HUES48 (cell line): ENCODE measurements at regions not wholly inside any gene's neighbourhood (a gene's known extent, or its start where the extent isn't known, plus 50 kb on each side); places are given as distances from the start of the nearest gene placed in this dataset.

Experiments used
- H3K27ac ChIP-seq: one replicate; pipeline ENCODE4 v1.7.0; 2013; ENCODE audit warnings: low read depth, low read length, inconsistent platforms
- H3K27me3 ChIP-seq: 2 replicates; pipeline ENCODE4 v1.6.1; 2013; ENCODE audit warnings: mild to moderate bottlenecking, low read length; ENCODE audit not compliant: control insufficient read depth, insufficient read depth
- H3K36me3 ChIP-seq: 2 replicates; pipeline ENCODE4 v1.6.1; 2013; ENCODE audit warnings: low read length; ENCODE audit not compliant: control insufficient read depth, insufficient read depth
- H3K4me1 ChIP-seq: 2 replicates; pipeline ENCODE4 v1.6.1; 2013; ENCODE audit warnings: mild to moderate bottlenecking, low read length; ENCODE audit not compliant: control insufficient read depth, insufficient read depth
- H3K4me3 ChIP-seq: 2 replicates; pipeline ENCODE4 v1.5.1; 2013; ENCODE audit warnings: mild to moderate bottlenecking, low read depth, low read length
- H3K9ac ChIP-seq: 2 replicates; pipeline ENCODE4 v1.6.1; 2013; ENCODE audit warnings: mild to moderate bottlenecking, low read depth, low read length, moderate library complexity
- H3K9me3 ChIP-seq: 2 replicates; pipeline ENCODE4 v1.6.1; 2013; ENCODE audit warnings: low read length; ENCODE audit not compliant: control insufficient read depth, insufficient read depth

GRCh38 chr2:71786291-71787107 lies 333.1 kb downstream of the DYSF start:
- Histone ChIP-seq H3K4me3 (no peak overlapping the region), H3K27me3 (no peaks in the 10 kb centered on the region), H3K4me1 (no peaks in the 10 kb centered on the region), H3K27ac (no peak overlapping the region), H3K36me3 (no peaks in the 10 kb centered on the region), H3K9me3 (no peaks in the 10 kb centered on the region), H3K9ac (no peak overlapping the region)

- Histone ChIP-seq H3K9ac (no peak overlapping the region), H3K4me1 (no peaks in the 10 kb centered on the region), H3K27me3 (no peaks in the 10 kb centered on the region), H3K27ac (no peak overlapping the region), H3K36me3 (no peaks in the 10 kb centered on the region), H3K9me3 (no peaks in the 10 kb centered on the region), H3K4me3 (no peak overlapping the region)
Observed at GRCh38 chr2:71785516-71785981, 332.2 kb downstream of the DYSF start.

- Histone ChIP-seq H3K27ac (no peak overlapping the region), H3K9me3 (no peaks in the 10 kb centered on the region), H3K36me3 (no peaks in the 10 kb centered on the region), H3K9ac (no peak overlapping the region), H3K4me1 (no peaks in the 10 kb centered on the region), H3K27me3 (no peaks in the 10 kb centered on the region), H3K4me3 (no peak overlapping the region)
Observed at GRCh38 chr2:71784734-71785511, 331.6 kb downstream of the DYSF start.

GRCh38 chr2:71783815-71784214 lies 330.5 kb downstream of the DYSF start:
- Histone ChIP-seq H3K9ac (no peak overlapping the region), H3K36me3 (no peaks in the 10 kb centered on the region), H3K4me3 (no peak overlapping the region), H3K27me3 (no peaks in the 10 kb centered on the region), H3K27ac (no peak overlapping the region), H3K9me3 (no peaks in the 10 kb centered on the region), H3K4me1 (no peaks in the 10 kb centered on the region)

DNA sequence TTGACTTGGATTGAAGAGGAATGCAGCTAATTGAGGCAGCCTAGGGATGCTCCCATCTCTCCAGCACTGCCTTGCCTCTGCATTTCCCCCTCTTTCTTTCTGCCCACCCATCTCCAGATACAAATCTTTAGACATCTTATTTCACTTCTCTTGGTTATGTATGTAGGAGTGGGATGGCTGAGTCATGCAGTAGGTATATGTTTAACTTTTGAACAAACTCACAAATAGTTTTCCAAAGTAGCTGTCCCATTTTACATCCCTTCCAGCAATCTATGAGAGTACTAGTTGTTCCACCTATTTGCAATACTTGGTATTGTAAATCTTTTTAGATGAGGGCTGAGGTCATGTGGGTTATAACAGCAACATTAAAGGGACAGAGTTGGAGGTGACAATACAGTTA lies 329.9 kb downstream of the DYSF start:
- H3K27me3 ChIP-seq: no peaks in the 10 kb centered on the region

DNA sequence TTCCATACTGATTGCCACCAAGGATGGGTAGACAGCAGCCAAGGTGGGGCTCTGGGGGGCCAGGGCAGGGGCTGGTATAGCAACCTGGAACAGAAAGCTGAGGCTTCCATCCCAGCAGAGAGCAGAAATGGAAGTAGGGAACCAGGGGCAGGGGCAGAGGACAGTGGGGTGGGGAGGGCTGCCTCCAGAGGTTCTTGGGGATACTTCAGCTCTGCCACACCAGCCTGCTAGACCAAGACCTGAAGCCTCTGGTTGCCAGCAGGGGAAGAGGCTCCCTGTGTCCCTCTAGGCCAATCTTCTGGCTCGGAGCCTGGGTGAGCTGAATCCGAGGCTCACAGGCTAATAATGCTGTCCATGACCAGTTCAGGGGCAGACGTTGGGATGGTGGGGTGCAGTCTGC lies 329.0 kb downstream of the DYSF start:
- Histone ChIP-seq H3K4me1 (no peaks in the 10 kb centered on the region), H3K4me3 (no peak overlapping the region), H3K27ac (no peak overlapping the region)

More for the DNA sequence above, 329.9 kb downstream of the DYSF start:
- Histone ChIP-seq H3K9ac (no peak overlapping the region), H3K4me1 (no peaks in the 10 kb centered on the region), H3K36me3 (no peaks in the 10 kb centered on the region), H3K9me3 (no peaks in the 10 kb centered on the region), H3K27ac (no peak overlapping the region), H3K4me3 (no peak overlapping the region)

GRCh38 chr2:71781695-71782228 lies 328.4 kb downstream of the DYSF start:
- Histone ChIP-seq H3K4me3 (no peak overlapping the region), H3K27me3 (no peaks in the 10 kb centered on the region), H3K9ac (no peak overlapping the region), H3K4me1 (no peaks in the 10 kb centered on the region), H3K9me3 (no peaks in the 10 kb centered on the region), H3K36me3 (no peaks in the 10 kb centered on the region), H3K27ac (no peak overlapping the region)

More for the DNA sequence above, 329.0 kb downstream of the DYSF start:
- Histone ChIP-seq H3K36me3 (no peaks in the 10 kb centered on the region), H3K9ac (no peak overlapping the region), H3K9me3 (no peaks in the 10 kb centered on the region), H3K27me3 (no peaks in the 10 kb centered on the region)

GRCh38 chr2:71780162-71780561 lies 326.8 kb downstream of the DYSF start:
- Histone ChIP-seq H3K27ac (no peak overlapping the region), H3K9ac (no peak overlapping the region), H3K4me3 (no peak overlapping the region)

DNA sequence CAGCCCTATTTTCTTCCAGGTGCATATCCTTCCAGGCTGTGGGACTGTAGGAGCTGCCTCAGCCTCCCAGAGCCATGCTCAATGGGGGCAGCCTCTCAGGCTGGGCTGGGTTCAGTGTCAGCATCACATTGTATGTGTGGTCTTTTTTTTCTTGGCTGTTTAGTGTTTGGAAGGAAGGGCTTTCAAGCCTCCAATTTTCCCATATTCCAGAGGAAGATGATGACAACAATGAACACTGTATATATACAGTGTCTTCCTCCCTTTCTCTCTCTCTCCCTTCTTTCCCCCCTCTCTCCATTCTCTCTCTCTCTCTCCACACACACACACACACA lies 326.4 kb downstream of the DYSF start:
- Histone ChIP-seq H3K4me3 (no peak overlapping the region), H3K36me3 (no peaks in the 10 kb centered on the region), H3K4me1 (no peaks in the 10 kb centered on the region), H3K9ac (no peak overlapping the region), H3K27ac (no peak overlapping the region), H3K27me3 (no peaks in the 10 kb centered on the region), H3K9me3 (no peaks in the 10 kb centered on the region)

More at GRCh38 chr2:71780162-71780561, 326.8 kb downstream of the DYSF start:
- Histone ChIP-seq H3K4me1 (no peaks in the 10 kb centered on the region), H3K36me3 (no peaks in the 10 kb centered on the region), H3K9me3 (no peaks in the 10 kb centered on the region), H3K27me3 (no peaks in the 10 kb centered on the region)

- Histone ChIP-seq H3K4me3 (no peak overlapping the region), H3K36me3 (no peaks in the 10 kb centered on the region), H3K9ac (no peak overlapping the region), H3K4me1 (no peaks in the 10 kb centered on the region), H3K27me3 (no peaks in the 10 kb centered on the region), H3K27ac (no peak overlapping the region), H3K9me3 (no peaks in the 10 kb centered on the region)
Observed at GRCh38 chr2:71778936-71779773, 325.8 kb downstream of the DYSF start.
